Epithelial cell of proximal tubule (primary cell): ENCODE measurements at regions not wholly inside any gene's neighbourhood (a gene's known extent, or its start where the extent isn't known, plus 50 kb on each side); places are given as distances from the start of the nearest gene placed in this dataset.

Source experiments
- DNase-seq: peaks from one replicate; pipeline ENCODE4 v3.0.0-alpha.2; 2011; ENCODE audit warnings: low read depth
- H3K4me3 ChIP-seq: 2 replicates; pipeline ENCODE4 v1.5.1; 2011; ENCODE audit warnings: low read depth, mild to moderate bottlenecking, low read length
- TF ChIP-seq, protein P1 (sequence below): conservative IDR thresholded peaks from 2 replicates; pipeline ENCODE4 v1.5.1; 2012; ENCODE audit warnings: low read depth, mild to moderate bottlenecking, low read length

GRCh38 chr5:61603211-61603908 lies 271.3 kb downstream of the ZSWIM6 start:
- no peak for DNase-seq
- H3K4me3 ChIP-seq: no peak overlapping the region
- TF ChIP-seq, protein P1, sequence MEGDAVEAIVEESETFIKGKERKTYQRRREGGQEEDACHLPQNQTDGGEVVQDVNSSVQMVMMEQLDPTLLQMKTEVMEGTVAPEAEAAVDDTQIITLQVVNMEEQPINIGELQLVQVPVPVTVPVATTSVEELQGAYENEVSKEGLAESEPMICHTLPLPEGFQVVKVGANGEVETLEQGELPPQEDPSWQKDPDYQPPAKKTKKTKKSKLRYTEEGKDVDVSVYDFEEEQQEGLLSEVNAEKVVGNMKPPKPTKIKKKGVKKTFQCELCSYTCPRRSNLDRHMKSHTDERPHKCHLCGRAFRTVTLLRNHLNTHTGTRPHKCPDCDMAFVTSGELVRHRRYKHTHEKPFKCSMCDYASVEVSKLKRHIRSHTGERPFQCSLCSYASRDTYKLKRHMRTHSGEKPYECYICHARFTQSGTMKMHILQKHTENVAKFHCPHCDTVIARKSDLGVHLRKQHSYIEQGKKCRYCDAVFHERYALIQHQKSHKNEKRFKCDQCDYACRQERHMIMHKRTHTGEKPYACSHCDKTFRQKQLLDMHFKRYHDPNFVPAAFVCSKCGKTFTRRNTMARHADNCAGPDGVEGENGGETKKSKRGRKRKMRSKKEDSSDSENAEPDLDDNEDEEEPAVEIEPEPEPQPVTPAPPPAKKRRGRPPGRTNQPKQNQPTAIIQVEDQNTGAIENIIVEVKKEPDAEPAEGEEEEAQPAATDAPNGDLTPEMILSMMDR: no peak

DNA sequence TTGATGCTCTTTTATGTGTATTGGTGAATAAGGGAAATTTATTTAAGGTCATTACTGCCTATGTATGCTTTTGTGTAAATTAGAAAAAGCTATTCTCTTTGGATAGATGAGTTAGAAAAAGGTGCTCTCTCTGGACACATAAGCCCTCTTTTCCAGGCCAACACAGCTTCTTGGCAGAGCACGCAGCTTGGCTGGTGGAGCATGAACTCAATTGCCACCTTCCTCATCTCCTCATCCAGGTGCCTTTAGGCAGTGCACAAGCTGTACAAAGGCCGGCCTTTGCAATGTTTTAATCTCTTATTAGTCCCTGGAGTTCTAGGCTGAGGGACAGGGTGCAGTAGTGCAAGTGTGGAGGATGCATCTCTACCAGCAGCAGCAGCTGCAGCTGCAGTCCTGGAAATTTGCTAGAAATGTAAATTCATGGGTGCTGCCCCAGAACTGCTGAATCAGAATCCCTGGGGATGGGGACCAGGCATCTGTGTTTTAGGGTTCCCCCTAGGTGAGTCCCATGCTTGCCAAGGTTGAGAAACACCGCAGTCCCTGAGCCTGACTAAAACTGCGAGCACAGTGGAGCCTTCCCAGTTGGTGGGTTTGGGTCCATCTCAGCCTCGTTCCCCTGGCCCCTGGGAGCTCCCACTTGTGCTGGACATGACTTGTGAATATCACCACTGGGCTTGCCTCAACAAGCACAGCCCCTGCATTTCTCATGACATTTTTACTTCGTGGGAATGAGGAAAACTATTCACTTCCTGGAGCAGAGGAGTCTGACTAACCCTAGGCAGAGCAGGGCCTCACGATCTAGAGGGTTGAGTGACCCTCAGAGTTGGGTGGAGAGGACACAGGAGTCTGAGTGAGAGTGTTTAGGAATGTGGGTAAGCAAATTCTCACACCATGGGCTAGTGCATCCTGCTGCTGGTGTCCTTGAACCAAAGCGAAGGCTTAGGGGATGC lies 272.3 kb downstream of the ZSWIM6 start:
- TF ChIP-seq, protein P1: no peak

DNA sequence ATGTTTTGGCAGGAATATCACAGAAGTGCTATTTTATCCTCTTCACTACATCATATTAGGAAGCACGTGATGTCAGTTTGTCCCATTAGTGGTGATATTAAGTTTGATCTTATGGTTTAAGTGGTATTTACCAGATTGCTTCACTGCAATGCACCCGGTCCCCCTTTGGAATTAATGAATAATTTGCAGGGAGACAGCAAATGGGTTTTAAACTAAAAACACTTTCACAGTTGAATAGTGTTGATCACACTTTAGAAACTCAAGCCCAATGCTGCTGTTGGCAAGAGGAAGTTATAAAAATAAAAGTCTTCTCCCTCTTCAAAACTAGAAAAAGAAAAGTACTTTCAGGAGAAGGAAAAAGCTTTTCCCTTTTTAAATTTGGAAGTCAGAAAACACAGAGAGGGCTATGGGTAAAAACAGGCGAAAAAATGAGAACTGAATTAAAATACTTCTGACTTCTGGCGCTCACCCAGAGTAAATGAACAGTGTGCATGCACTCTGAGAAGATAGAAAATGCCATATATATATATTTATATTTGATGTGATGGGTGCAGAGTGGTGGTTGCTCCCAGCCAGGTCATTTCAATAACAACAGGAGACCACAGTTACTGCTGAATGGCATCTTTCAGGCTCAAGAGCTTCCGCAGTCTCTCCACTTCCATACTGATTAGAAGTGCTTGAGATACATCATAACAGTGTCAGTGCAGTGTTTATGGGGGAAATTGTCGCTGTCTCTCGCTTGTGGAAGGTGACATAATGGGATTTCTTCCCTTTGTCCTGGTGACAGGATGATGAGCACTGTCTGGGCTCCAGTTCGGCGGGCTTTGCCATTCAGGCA lies 278.0 kb downstream of the ZSWIM6 start:
- no peak for DNase-seq
- no peak overlapping the region for H3K4me3 ChIP-seq
- TF ChIP-seq, protein P1: no peak

More for the DNA sequence above, 272.3 kb downstream of the ZSWIM6 start:
- H3K4me3 ChIP-seq: no peak overlapping the region
- DNase-seq: no peak

DNA sequence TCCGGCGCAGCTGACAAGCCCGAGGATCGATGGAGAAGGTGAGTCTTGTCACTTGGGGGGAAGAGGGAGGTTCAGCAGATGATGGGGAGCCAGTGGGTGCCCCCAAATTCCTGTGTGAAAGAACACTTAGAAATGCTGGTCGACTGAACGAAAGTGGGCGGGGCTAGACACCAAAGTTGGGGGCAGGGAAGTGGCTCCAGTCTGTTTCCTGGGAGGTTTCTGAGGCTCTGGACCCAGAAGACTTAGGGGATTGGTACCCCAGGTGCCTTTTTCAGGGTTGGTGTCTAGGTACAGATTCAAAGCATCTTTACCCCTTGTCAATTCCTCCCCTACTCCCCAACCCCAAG lies 278.6 kb downstream of the ZSWIM6 start:
- no peak overlapping the region for H3K4me3 ChIP-seq
- no peak for DNase-seq
- TF ChIP-seq, protein P1: no peak

DNA sequence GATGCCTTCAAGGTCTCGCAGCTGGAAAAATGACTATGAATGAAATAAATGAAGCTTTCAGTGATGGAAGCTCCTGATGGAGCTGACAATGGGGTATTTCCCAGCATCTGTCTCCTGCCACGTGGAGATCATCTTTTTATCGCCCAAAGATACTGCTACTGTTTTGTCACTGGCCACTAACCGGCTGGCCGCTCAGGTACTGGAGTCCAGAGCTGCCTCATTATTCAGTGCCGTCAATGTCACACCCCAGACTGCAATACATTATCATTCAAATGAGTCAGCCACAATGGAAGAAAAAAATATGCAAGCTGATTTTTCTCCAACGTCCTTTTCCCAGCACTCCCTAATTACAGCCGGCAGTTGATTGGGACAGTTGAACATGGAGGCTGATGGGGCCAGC lies 280.4 kb downstream of the ZSWIM6 start:
- H3K4me3 ChIP-seq: no peak overlapping the region
- no peak for DNase-seq
- TF ChIP-seq, protein P1: no peak

GRCh38 chr5:61613679-61614078 lies 281.6 kb downstream of the ZSWIM6 start:
- TF ChIP-seq, protein P1: no peak
- DNase-seq: no peak
- H3K4me3 ChIP-seq: no peak overlapping the region
